GM12873 (cell line): ENCODE measurements at regions not wholly inside any gene's neighbourhood (a gene's known extent, or its start where the extent isn't known, plus 50 kb on each side); places are given as distances from the start of the nearest gene placed in this dataset.
A peak's percentile ranks its signal among the peaks of the same experiment; 100 is the strongest.

Experiments used
- CTCF ChIP-seq: IDR thresholded peaks from 2 replicates; pipeline ENCODE4 v1.5.1; 2012; ENCODE audit warnings: low read depth, mild to moderate bottlenecking, moderate library complexity, low read length, control low read depth; ENCODE audit not compliant: insufficient read depth; ENCODE audit errors: missing control alignments

GRCh38 chr6:150683320-150683719 is 83.6 kb downstream of the PLEKHG1 start:
- TF ChIP-seq CTCF, result no peak

- no peak for TF ChIP-seq CTCF
These were observed 84.5 kb downstream of the PLEKHG1 start for GRCh38 chr6:150684161-150684560.

- TF ChIP-seq CTCF, result no peak
These were observed 85.2 kb downstream of the PLEKHG1 start for GRCh38 chr6:150684714-150685459.

GRCh38 chr6:150685860-150686259 is 86.2 kb downstream of the PLEKHG1 start:
- peak; percentile 84 for TF ChIP-seq CTCF

GRCh38 chr6:150686566-150686965 is 86.9 kb downstream of the PLEKHG1 start:
- no peak for TF ChIP-seq CTCF

GRCh38 chr6:150687508-150687907 is 87.8 kb downstream of the PLEKHG1 start:
- no peak for TF ChIP-seq CTCF

- no peak for TF ChIP-seq CTCF
These were observed 90.4 kb downstream of the PLEKHG1 start for GRCh38 chr6:150689900-150690590.
